ENCODE measurements at regions not wholly inside any gene's neighbourhood (a gene's known extent, or its start where the extent isn't known, plus 50 kb on each side); places are given as distances from the start of the nearest gene placed in this dataset.

- FAIRE-seq (no peak), DNase-seq (ENCODE audit: low spot score) (no peak)
Observed at GRCh38 chr15:35320158-35320780, 225.7 kb downstream of the DPH6 start.

DNA sequence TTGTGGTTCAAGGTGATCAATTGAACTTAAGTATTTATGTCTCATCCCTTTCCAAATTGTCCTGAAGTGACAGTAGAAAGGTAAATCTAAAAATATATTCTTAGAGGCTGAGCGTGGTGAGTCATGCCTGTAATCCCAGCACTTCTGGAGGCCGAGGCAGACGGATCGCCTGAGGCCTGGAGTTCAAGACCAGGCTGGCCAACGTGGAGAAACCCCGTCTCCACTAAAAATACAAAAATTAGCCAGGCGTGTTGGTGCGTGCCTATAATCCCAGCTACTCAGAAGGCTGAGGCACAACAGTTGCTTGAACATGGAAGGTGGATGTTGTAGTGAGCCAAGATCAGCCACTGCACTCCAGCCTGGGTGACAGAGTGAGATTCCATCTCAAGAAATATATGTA, 226.6 kb downstream of the DPH6 start:
- DNase-seq (ENCODE audit: low spot score) (no peak), FAIRE-seq (no peak)

DNA sequence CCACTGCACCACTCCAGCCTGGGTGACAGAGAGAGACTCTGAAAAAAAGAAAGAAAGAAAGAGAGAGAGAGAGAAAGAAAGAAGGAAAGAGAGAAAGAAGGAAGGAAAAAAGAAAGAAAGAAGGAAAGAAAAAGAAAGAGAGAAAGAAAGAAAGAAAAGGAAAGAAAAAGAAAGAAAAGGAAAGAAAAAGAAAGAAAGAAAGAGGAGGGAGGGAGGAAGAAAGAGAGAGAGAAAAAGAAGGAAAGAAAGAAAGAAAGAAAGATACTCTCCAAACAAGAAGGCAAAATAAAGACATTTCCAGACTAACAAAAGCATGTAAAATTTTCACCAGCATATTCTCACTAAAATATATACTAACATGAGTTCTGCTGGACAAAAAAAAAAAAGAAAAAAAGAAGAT, 228.7 kb downstream of the DPH6 start:
- DNase-seq (ENCODE audit: low spot score) (no peak), FAIRE-seq (no peak)

DNA sequence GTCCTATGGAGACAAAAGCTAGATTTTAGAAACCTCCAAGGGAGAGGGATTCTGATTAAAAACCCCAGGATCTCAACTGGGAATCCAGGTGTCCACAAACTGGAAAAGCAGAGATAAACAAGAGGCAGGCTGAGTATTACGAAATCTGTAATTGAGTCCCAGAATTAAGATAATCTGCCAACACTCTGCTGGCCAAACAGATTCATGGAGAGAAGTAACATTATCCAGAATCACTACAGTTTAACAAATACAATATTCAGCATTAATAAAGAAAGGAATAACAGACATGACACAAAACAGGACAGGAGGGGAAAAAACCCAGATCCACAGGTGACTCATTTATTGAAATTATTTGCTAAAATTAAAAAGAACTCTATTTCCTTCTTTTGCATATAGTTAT, 227.2 kb upstream of the NANOGP8 start:
- no peak for FAIRE-seq

GRCh38 chr15:35311615-35312014, 226.5 kb upstream of the NANOGP8 start:
- FAIRE-seq, result no peak
- no peak for DNase-seq (ENCODE audit: low spot score)

More for the DNA sequence above, 227.2 kb upstream of the NANOGP8 start:
- no peak for DNase-seq (ENCODE audit: low spot score)

DNA sequence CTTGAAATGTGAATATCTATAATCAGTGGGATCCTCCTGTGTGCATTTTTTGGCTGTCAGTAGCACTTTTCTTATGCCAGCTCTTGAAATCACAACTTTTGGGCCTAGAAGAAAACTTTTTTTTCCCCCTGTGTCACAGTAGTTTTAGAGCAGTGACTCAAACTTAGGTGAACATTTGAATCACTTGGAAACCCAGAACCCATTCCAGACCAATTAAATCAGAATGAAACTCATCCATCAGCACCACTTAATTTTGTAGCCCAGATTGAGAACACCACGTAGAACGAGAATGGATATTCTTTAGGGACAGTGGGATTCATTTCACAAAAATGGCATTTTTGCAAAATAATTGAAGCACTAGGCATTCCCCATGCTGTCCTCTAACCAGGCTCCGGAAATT, 224.8 kb upstream of the NANOGP8 start:
- DNase-seq (ENCODE audit: low spot score) (no peak), FAIRE-seq (no peak)

DNA sequence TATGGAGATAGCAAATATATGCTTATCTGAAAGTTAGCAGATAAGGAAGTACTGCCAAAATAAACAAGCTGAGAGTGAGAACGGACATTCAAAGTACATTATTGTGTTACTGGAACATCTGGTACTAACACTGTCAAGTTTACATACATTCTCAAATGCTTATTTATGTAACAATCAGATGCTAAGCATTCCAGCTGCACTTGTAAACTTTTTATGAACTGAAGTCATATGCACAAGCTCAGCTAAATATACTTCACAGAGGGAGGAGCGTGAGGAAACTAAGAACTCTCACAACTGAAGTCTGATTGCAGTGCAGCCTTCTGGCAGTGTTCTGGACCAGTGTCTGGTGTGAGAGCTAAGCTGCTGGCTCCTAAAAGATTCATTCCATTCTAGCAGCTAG, 223.7 kb upstream of the NANOGP8 start:
- FAIRE-seq, result no peak
- no peak for DNase-seq (ENCODE audit: low spot score)

GRCh38 chr15:35307676-35308075, 222.6 kb upstream of the NANOGP8 start:
- DNase-seq (ENCODE audit: low spot score) (no peak), FAIRE-seq (no peak)

- DNase-seq (ENCODE audit: low spot score) (no peak), FAIRE-seq (no peak)
Observed at GRCh38 chr15:35307026-35307425, 221.9 kb upstream of the NANOGP8 start.

GRCh38 chr15:35306361-35306981, 221.4 kb upstream of the NANOGP8 start:
- DNase-seq (ENCODE audit: low spot score) (peak; percentile 48), FAIRE-seq (peak; percentile 31)

DNA sequence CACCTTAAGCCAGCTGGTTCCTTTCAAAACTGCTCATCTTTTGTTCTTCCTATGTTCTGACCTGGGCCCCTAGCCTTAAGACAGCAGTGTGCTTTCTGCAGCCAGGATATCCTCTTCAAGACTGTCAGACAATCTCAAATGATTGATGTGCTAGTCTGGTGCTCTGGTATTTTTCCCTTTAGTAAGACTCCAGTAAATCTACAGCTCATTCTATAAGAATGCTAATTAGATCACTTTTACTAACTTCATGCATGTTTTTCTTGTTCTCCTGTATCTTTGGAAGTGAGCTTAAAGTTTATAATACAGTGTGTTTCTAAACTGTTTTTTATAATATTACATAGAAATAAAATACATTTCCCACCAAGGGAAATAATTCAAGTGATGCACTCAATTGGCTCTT, 220.9 kb upstream of the NANOGP8 start:
- FAIRE-seq (no peak), DNase-seq (ENCODE audit: low spot score) (peak; percentile 61)

DNA sequence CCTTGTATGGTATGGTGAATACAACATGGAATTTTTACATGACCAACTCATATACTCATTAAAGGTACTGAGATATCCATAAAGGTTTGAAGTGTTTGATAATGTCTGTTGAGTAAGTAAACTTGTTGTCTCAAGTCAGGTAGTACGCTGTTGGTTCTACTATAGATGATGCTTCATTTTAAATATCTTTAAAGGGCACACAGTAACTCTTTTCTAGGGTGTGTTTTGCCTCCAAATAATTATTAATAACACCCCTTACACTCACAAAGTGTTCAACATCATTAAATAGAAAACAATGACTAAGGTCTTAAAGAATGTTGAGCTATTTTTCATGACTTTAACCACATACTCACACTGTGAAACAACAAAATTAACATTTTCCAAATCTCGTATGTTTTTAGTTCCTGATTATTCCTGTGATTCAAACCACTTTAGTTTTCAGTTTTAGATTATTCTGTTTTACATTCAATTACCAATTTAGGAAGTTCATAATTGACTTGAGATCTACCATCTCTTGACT, 220.0 kb upstream of the NANOGP8 start:
- FAIRE-seq (no peak), DNase-seq (ENCODE audit: low spot score) (no peak)

GRCh38 chr15:35304389-35304788, 219.3 kb upstream of the NANOGP8 start:
- FAIRE-seq (no peak), DNase-seq (ENCODE audit: low spot score) (no peak)

DNA sequence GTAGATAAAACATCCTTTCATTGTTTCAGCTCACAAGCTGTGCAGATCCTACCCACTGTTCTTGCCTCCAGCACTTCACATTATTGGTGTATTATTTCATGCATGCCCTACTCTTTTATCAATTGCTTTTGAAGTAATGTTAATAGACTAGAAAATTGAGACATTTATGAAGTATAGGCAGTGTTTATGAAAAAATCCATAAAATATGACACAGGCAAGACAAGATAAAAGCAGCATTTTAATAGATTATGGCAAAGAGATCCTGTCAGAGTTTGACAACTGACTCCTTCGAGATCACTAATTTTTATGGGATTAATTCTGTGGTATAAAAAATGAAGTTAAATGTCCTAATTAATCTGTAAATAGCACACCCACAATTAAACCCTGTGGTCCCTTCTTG, 217.2 kb upstream of the NANOGP8 start:
- DNase-seq (ENCODE audit: low spot score) (no peak), FAIRE-seq (no peak)

GRCh38 chr15:35301088-35301487, 216.0 kb upstream of the NANOGP8 start:
- FAIRE-seq (no peak), DNase-seq (ENCODE audit: low spot score) (no peak)

DNA sequence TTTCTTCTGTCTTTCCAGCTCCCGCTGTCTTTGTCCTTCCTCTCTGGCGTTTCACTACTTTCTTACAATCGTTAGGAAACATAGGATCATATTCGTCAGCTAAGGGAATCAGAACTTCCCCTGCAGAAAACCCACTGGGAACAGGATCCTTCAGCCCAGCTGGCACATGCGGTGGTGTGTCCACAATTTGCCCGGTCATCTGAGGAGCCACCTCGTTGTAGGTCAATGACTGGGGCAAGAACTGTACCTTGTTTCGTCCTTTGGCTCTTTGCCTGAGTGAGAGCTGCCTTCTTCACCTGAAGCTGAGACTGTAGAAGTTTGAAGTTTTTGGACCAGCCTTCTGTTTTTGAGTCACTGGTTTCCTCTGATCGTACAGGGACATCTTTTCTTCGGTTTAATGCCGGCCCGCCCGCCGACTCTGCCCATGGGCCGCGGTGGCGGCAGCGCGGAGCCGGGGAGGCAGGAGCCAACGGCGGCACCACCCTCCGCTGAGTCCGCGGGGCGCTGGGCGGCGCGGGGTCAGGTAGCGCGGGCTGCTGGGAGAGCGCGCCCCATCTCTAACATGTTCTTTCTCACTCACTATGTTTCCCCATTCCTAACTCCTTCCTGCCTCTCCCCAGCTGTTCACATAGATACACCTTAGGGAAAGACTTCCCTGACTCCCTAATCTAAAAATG, 214.1 kb upstream of the NANOGP8 start:
- no peak for DNase-seq (ENCODE audit: low spot score)
- FAIRE-seq, result no peak

DNA sequence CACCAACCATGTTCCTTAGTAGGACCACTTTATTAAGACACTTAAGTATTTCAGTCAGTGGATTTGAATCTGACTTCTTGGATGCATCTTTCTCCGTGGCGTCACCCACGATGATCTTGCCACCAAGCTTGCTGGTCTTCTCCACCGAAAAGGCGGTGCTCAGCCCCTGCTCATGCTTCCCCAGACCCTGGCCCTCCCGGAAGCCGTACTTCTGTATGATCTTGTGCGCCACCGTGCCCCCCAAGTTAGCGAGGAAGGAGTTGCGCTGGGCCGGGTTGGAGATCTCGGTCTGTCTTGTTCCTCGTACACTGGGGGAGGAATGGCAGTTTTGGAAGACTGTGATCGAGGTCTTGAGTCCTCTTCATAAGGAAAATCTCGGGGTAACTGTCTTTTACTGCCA, 213.4 kb upstream of the NANOGP8 start:
- DNase-seq (ENCODE audit: low spot score) (no peak), FAIRE-seq (no peak)

DNA sequence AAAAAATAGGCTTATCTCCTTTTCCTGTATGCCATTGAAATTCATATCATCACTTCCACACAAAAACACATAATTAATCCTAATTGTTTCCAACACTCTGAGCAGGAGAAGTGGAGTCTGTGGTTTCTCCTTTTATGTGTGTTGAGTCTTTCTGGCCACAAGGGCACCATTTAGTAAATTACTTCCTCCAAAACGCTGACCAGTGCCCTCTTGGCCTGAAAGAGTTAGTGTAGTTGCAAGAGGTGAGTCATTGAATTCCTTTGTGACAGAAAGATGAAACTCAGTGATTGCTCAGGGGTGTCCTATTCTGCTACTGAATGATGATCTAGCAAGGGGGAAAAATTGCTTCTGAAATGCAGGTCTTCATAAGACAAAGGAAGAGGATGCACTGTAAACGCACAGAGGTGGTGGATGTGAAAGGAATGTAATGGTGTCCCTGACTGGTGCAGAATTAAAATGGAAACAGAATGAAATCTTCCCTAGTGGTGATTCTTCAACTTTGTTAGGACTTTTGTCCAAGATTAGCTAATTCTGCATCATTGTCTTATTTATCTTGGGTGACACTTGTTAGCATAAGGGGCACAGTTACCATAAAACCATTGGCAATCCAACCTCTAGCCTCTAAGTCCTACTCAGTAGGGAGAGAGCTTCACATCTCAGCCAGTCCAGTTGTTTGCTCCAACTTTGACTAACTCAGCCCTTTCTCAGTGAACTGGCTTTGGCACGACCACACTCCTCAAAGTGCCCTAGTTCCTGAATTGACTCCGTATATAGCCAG, 208.4 kb upstream of the NANOGP8 start:
- FAIRE-seq, result peak; percentile 88
- DNase-seq (ENCODE audit: low spot score), result peak; percentile 81

DNA sequence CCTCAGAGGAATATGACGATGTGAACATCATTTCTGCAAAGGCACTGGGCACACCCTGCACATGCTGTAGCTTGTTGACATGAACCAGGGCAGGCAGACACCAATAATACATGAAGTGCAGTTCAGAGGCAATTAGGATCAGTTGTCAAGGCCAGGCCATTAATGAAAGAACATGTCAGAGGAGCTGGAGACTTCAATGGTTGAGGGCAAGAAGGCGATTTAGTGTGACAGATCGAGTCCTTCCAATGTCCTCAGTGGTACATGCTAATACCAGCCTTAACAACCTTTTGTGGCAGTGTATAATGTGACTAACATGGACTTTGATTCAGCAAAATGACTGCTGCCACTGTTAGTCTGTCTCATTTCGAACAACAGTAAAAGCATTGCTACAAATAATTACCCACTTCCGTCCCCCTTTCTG, 205.2 kb upstream of the NANOGP8 start:
- no peak for DNase-seq (ENCODE audit: low spot score)
- no peak for FAIRE-seq

- FAIRE-seq, result peak; percentile 67
- DNase-seq (ENCODE audit: low spot score), result peak; percentile 28
Observed at GRCh38 chr15:35289024-35289617, 204.0 kb upstream of the NANOGP8 start.

DNA sequence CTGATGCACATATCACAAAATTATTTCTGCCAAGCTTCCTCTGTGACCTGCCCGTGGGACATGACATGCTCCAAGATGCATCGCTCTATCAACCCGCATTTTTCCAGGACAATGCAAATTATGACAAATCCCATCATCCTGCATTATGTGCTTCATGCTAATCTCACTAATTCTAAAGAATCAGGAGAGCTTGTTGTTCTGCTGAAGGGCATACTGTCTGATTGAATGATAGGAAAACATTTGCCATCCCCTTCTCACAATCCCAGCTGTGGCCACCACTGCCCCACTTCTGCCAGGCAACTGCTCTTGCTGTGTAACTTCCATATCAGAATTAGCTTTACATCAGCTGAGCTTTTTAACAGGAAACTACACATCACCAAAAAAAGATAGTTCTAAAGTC, 203.5 kb upstream of the NANOGP8 start:
- DNase-seq (ENCODE audit: low spot score) (no peak), FAIRE-seq (no peak)

Data from RCC 7860 (cell line).